Adrenal gland (tissue), 5 donors: ENCODE measurements at regions not wholly inside any gene's neighbourhood (a gene's known extent, or its start where the extent isn't known, plus 50 kb on each side); places are given as distances from the start of the nearest gene placed in this dataset.

Source experiments
- CTCF ChIP-seq, 6 experiments: fragments of 450-650 bp in 4 of 6; fragments of 200-600 bp in 2 of 6; sonication (generic) in 1 of 6; IDR thresholded peaks; 1 replicate in 5 of 6; 2 replicates in 1 of 6; pipeline versions ENCODE4 v1.5.1 to v1.8.0; 2016 to 2021; ENCODE audit warnings: antibody characterized with exemption in 6 of 6, mild to moderate bottlenecking in 2 of 6, moderate library complexity in 1 of 6
- POLR2A ChIP-seq, 2 donors: fragments of 450-650 bp; IDR thresholded peaks; one replicate each; pipeline ENCODE4 v1.6.1; 2017; ENCODE audit warnings: antibody characterized with exemption in 2 of 2, mild to moderate bottlenecking in 2 of 2, moderate library complexity in 1 of 2
- donor health status: DM: no; HTN: no; CAD: no.

- TF ChIP-seq CTCF (IDR thresholded peaks at IDR 0.05) (no peak), POLR2A (IDR thresholded peaks at IDR 0.05) (no peak)
Measured at GRCh38 chr15:77857419-77857818, 220.1 kb downstream of the TBC1D2B start.
